ENCODE measurements at regions not wholly inside any gene's neighbourhood (a gene's known extent, or its start where the extent isn't known, plus 50 kb on each side); places are given as distances from the start of the nearest gene placed in this dataset.

GRCh38 chr2:150152230-150152629 is 335.2 kb downstream of the RND3 start:
- no peak for ATAC-seq (ENCODE audit: low FRiP score)
- no peak for TF ChIP-seq CTCF (IDR thresholded peaks at IDR 0.05)

GRCh38 chr2:150150144-150150543 is 337.3 kb downstream of the RND3 start:
- DNase-seq (ENCODE audit: low spot score) = no peak
- no peak for ATAC-seq (ENCODE audit: low FRiP score)
- TF ChIP-seq CTCF (IDR thresholded peaks at IDR 0.05) = no peak

More at GRCh38 chr2:150152230-150152629, 335.2 kb downstream of the RND3 start:
- DNase-seq (ENCODE audit: low spot score) = no peak

DNA sequence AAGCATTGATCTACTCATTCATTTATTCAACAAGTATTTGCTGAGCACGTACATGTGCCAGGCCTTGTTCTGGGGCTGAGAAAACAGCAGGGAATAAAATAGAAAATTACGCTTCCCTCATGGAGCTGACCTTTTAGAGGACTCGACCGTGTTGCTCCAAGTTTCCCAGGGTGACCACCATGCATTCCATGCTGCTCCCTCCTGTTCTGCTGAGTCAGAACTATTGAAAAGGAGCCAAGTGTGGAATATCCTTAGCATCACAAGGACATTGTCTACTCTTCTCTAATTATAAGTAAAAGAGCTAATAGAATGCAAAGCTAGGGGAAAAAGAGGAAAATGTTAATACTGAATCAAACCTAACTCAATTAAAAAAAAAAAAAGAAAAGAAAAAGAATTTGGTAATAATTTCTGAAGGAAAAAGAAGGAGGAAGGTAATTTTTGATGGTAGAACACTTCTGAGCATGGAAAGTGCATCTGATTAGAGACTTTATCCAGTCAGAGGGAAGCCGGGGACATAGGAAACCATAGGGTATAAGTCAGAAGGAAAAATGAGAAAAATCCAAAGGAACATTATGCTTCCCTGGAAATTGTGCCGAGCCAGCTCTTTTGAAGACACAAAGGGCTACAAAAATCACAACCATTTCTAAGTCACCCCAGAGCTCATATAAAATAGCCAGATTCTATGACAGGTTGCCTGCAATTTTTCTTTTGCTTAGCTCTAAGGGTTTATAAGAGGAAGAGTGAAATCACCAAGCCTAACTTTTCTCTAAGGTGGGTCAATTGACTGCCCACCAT is 339.4 kb downstream of the RND3 start:
- ATAC-seq (ENCODE audit: low FRiP score) (no peak), DNase-seq (ENCODE audit: low spot score) (no peak)
- no peak for TF ChIP-seq CTCF (IDR thresholded peaks at IDR 0.05)

DNA sequence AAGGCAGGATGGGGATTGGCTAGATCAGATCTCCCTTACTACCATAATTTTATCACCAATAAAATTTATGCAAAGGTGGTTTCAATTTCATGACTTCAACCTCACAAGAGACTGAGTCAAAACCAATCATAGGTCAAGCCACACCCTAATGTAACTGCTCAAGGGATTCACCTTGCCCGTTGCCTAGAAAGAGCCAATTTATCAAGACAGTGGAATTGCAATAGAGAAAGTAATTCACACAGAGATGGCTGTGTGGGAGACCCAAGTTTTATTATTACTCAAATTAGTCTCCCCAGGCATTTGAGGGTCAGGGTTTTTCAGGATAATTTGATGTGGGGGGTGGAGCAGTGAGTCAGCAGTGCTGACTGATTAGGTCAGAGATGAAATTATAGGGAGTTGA is 340.6 kb downstream of the RND3 start:
- no peak for DNase-seq (ENCODE audit: low spot score)
- no peak for TF ChIP-seq CTCF (IDR thresholded peaks at IDR 0.05)
- ATAC-seq (ENCODE audit: low FRiP score) = no peak

- TF ChIP-seq CTCF (IDR thresholded peaks at IDR 0.05) = no peak
- DNase-seq (ENCODE audit: low spot score) (no peak), ATAC-seq (ENCODE audit: low FRiP score) (no peak)
Measured at GRCh38 chr2:150145299-150145692, 342.2 kb downstream of the RND3 start.

GRCh38 chr2:150144546-150145298 is 342.7 kb downstream of the RND3 start:
- TF ChIP-seq CTCF (IDR thresholded peaks at IDR 0.05) = no peak
- no peak for DNase-seq (ENCODE audit: low spot score)
- ATAC-seq (ENCODE audit: low FRiP score) = no peak

Measured in omental fat pad (tissue), 3 donors.